ENCODE measurements at regions not wholly inside any gene's neighbourhood (a gene's known extent, or its start where the extent isn't known, plus 50 kb on each side); places are given as distances from the start of the nearest gene placed in this dataset.

GRCh38 chr14:85124631-85125290 is 405.2 kb upstream of the FLRT2 start:
- Mint-ChIP-seq H3K4me1 (peaks cover 8% of the 10 kb centered on the region), H3K9me3 (no peaks in the 10 kb centered on the region), H3K4me3 (no peak overlapping the region), H3K27me3 (ENCODE audit: low read depth) (no peaks in the 10 kb centered on the region), H3K27ac (no peak overlapping the region), H3K36me3 (no peaks in the 10 kb centered on the region)
- ATAC-seq (no peak), DNase-seq (ENCODE audit: low spot score) (no peak)
- ChIA-PET POLR2A (no interaction called here), CTCF (no interaction called here)
- TF ChIP-seq, protein P1, sequence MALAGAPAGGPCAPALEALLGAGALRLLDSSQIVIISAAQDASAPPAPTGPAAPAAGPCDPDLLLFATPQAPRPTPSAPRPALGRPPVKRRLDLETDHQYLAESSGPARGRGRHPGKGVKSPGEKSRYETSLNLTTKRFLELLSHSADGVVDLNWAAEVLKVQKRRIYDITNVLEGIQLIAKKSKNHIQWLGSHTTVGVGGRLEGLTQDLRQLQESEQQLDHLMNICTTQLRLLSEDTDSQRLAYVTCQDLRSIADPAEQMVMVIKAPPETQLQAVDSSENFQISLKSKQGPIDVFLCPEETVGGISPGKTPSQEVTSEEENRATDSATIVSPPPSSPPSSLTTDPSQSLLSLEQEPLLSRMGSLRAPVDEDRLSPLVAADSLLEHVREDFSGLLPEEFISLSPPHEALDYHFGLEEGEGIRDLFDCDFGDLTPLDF (CRISPR knock-in tag; IDR thresholded peaks at IDR 0.05), result no peak
- TF ChIP-seq, protein P2, sequence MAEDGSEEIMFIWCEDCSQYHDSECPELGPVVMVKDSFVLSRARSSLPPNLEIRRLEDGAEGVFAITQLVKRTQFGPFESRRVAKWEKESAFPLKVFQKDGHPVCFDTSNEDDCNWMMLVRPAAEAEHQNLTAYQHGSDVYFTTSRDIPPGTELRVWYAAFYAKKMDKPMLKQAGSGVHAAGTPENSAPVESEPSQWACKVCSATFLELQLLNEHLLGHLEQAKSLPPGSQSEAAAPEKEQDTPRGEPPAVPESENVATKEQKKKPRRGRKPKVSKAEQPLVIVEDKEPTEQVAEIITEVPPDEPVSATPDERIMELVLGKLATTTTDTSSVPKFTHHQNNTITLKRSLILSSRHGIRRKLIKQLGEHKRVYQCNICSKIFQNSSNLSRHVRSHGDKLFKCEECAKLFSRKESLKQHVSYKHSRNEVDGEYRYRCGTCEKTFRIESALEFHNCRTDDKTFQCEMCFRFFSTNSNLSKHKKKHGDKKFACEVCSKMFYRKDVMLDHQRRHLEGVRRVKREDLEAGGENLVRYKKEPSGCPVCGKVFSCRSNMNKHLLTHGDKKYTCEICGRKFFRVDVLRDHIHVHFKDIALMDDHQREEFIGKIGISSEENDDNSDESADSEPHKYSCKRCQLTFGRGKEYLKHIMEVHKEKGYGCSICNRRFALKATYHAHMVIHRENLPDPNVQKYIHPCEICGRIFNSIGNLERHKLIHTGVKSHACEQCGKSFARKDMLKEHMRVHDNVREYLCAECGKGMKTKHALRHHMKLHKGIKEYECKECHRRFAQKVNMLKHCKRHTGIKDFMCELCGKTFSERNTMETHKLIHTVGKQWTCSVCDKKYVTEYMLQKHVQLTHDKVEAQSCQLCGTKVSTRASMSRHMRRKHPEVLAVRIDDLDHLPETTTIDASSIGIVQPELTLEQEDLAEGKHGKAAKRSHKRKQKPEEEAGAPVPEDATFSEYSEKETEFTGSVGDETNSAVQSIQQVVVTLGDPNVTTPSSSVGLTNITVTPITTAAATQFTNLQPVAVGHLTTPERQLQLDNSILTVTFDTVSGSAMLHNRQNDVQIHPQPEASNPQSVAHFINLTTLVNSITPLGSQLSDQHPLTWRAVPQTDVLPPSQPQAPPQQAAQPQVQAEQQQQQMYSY (CRISPR knock-in tag; IDR thresholded peaks at IDR 0.05), result no peak

GRCh38 chr14:85125291-85125670 is 404.7 kb upstream of the FLRT2 start:
- TF ChIP-seq SOX15 (CRISPR knock-in tag; IDR thresholded peaks at IDR 0.05) (no peak), HMGXB4 (CRISPR knock-in tag; IDR thresholded peaks at IDR 0.05) (no peak), CREB1 (CRISPR knock-in tag; IDR thresholded peaks at IDR 0.05) (no peak), NFATC4 (CRISPR knock-in tag; IDR thresholded peaks at IDR 0.05) (no peak), ZNF396 (CRISPR knock-in tag; IDR thresholded peaks at IDR 0.05; ENCODE audit: borderline replicate concordance) (no peak), ZNF671 (CRISPR knock-in tag; IDR thresholded peaks at IDR 0.05) (no peak), FOXP1 (CRISPR knock-in tag; IDR thresholded peaks at IDR 0.05; ENCODE audit: borderline replicate concordance) (no peak), E2F5 (CRISPR knock-in tag; IDR thresholded peaks at IDR 0.05) (no peak), ZNF263 (CRISPR knock-in tag; IDR thresholded peaks at IDR 0.05; ENCODE audit: low read depth) (no peak), ZNF423 (CRISPR knock-in tag; IDR thresholded peaks at IDR 0.05) (no peak), FOXK1 (CRISPR knock-in tag; IDR thresholded peaks at IDR 0.05) (no peak), ESRRA (CRISPR knock-in tag; IDR thresholded peaks at IDR 0.05; ENCODE audit: borderline replicate concordance) (no peak), MXD4 (CRISPR knock-in tag; IDR thresholded peaks at IDR 0.05; ENCODE audit: borderline replicate concordance) (no peak), ZNF532 (CRISPR knock-in tag; IDR thresholded peaks at IDR 0.05; ENCODE audit: borderline replicate concordance) (no peak), IRF1 (CRISPR knock-in tag; IDR thresholded peaks at IDR 0.05) (no peak), ZNF317 (CRISPR knock-in tag; IDR thresholded peaks at IDR 0.05; ENCODE audit: borderline replicate concordance, low read depth) (no peak)
- TF ChIP-seq, protein P3, sequence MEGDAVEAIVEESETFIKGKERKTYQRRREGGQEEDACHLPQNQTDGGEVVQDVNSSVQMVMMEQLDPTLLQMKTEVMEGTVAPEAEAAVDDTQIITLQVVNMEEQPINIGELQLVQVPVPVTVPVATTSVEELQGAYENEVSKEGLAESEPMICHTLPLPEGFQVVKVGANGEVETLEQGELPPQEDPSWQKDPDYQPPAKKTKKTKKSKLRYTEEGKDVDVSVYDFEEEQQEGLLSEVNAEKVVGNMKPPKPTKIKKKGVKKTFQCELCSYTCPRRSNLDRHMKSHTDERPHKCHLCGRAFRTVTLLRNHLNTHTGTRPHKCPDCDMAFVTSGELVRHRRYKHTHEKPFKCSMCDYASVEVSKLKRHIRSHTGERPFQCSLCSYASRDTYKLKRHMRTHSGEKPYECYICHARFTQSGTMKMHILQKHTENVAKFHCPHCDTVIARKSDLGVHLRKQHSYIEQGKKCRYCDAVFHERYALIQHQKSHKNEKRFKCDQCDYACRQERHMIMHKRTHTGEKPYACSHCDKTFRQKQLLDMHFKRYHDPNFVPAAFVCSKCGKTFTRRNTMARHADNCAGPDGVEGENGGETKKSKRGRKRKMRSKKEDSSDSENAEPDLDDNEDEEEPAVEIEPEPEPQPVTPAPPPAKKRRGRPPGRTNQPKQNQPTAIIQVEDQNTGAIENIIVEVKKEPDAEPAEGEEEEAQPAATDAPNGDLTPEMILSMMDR (IDR thresholded peaks at IDR 0.05), result no peak
- POLR2A ChIA-PET, result no interaction called here
- Mint-ChIP-seq H3K4me1 (peaks cover 8% of the 10 kb centered on the region), H3K27me3 (ENCODE audit: low read depth) (no peaks in the 10 kb centered on the region), H3K27ac (no peak overlapping the region), H3K9me3 (no peaks in the 10 kb centered on the region), H3K36me3 (no peaks in the 10 kb centered on the region), H3K4me3 (no peak overlapping the region)
- CTCF ChIA-PET, result no interaction called here
- DNase-seq (ENCODE audit: low spot score) (no peak), ATAC-seq (no peak)

All from WTC11 (cell line).